Parathyroid adenoma (tissue), 2 donors: ENCODE measurements at regions not wholly inside any gene's neighbourhood (a gene's known extent, or its start where the extent isn't known, plus 50 kb on each side); places are given as distances from the start of the nearest gene placed in this dataset.

Experiments used
- H2AFZ ChIP-seq: fragments of 300-600 bp; sonication (generic); one replicate; pipeline ENCODE4 v1.7.0; 2017; ENCODE audit warnings: antibody characterized with exemption, mild to moderate bottlenecking
- H3K27ac ChIP-seq: fragments of 300-600 bp; sonication (generic); one replicate; pipeline ENCODE4 v1.7.0; 2017
- H3K27me3 ChIP-seq: fragments of 300-600 bp; sonication (generic); one replicate; pipeline ENCODE4 v1.7.0; 2017; ENCODE audit warnings: low read length; ENCODE audit not compliant: control insufficient read depth, insufficient read depth
- H3K36me3 ChIP-seq: fragments of 300-600 bp; sonication (generic); one replicate; pipeline ENCODE4 v1.7.0; 2017; ENCODE audit warnings: low read length; ENCODE audit not compliant: control insufficient read depth, insufficient read depth
- H3K4me1 ChIP-seq: fragments of 300-600 bp; sonication (generic); one replicate; pipeline ENCODE4 v1.7.0; 2017; ENCODE audit warnings: control low read depth
- H3K4me2 ChIP-seq: fragments of 300-600 bp; sonication (generic); one replicate; pipeline ENCODE4 v1.7.0; 2017; ENCODE audit warnings: low read length
- H3K4me3 ChIP-seq: fragments of 300-600 bp; sonication (generic); one replicate; pipeline ENCODE4 v1.7.0; 2017; ENCODE audit warnings: low read depth, low read length
- H3K79me2 ChIP-seq: fragments of 300-600 bp; sonication (generic); one replicate; pipeline ENCODE4 v1.7.0; 2017; ENCODE audit warnings: control low read depth
- H3K9ac ChIP-seq: fragments of 300-600 bp; sonication (generic); one replicate; pipeline ENCODE4 v1.7.0; 2017; ENCODE audit warnings: mild to moderate bottlenecking
- H3K9me3 ChIP-seq: fragments of 300-600 bp; sonication (generic); one replicate; pipeline ENCODE4 v1.7.0; 2017; ENCODE audit warnings: low read length; ENCODE audit not compliant: control insufficient read depth
- CTCF ChIP-seq: fragments of 300-600 bp; sonication (generic); IDR thresholded peaks from one replicate; pipeline ENCODE4 v1.7.0; 2017; ENCODE audit warnings: antibody characterized with exemption, mild to moderate bottlenecking
- donor health status: primary hyperparathyroidism.

GRCh38 chr7:93737953-93738352, 152.6 kb downstream of the TFPI2 start:
- no peak overlapping the region for H3K4me3 ChIP-seq
- no peak overlapping the region for H3K4me2 ChIP-seq
- H2AFZ ChIP-seq = no peak overlapping the region
- no peaks in the 10 kb centered on the region for H3K4me1 ChIP-seq
- H3K27me3 ChIP-seq = no peaks in the 10 kb centered on the region
- H3K27ac ChIP-seq = no peak overlapping the region
- no peaks in the 10 kb centered on the region for H3K9me3 ChIP-seq
- no peaks in the 10 kb centered on the region for H3K36me3 ChIP-seq
- no peaks in the 10 kb centered on the region for H3K79me2 ChIP-seq
- H3K9ac ChIP-seq = no peak overlapping the region
- no peak for TF ChIP-seq CTCF

DNA sequence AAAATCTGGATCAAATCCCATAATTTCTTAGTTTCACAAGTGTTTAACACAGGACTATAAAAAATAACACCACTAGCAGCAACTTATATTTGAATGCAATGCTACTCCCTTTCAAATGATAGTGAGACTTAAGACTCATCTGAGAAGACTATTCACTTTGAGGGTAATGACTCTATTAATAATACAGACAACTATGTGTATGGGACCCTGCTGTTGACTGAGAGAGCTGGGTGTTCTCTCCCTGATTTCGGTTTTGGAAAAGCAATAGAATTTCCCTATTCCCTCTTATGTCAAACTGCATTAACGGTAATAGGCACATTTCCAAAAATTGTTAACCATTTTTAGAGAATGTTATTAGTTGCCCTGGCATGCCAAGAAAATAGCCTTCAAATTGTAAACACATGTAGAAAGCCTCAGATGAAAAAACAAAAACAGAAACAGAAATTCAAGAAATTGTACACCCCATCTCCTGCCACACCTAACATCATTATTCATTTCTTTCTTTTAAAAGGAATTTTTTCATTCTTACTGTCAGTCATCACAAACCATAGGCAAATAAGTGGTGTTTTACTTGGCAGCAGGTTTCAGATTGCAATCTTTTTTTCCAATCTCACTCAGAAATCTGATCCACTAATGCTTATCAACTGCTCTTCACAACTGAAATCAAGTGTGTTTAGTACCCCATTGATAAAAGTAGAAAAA, 153.7 kb downstream of the TFPI2 start:
- no peak overlapping the region for H3K4me2 ChIP-seq
- no peaks in the 10 kb centered on the region for H3K27me3 ChIP-seq
- no peak overlapping the region for H2AFZ ChIP-seq
- H3K27ac ChIP-seq = no peak overlapping the region
- no peaks in the 10 kb centered on the region for H3K9me3 ChIP-seq
- H3K36me3 ChIP-seq = no peaks in the 10 kb centered on the region
- H3K4me1 ChIP-seq = no peaks in the 10 kb centered on the region
- no peak overlapping the region for H3K9ac ChIP-seq
- TF ChIP-seq CTCF = no peak
- no peaks in the 10 kb centered on the region for H3K79me2 ChIP-seq
- H3K4me3 ChIP-seq = no peak overlapping the region

GRCh38 chr7:93728292-93728691, 153.8 kb upstream of the CALCR start:
- no peaks in the 10 kb centered on the region for H3K27me3 ChIP-seq
- no peaks in the 10 kb centered on the region for H3K79me2 ChIP-seq
- no peaks in the 10 kb centered on the region for H3K4me1 ChIP-seq
- no peak for TF ChIP-seq CTCF
- no peak overlapping the region for H2AFZ ChIP-seq
- no peak overlapping the region for H3K4me2 ChIP-seq
- H3K36me3 ChIP-seq = no peaks in the 10 kb centered on the region
- H3K27ac ChIP-seq = no peak overlapping the region
- no peak overlapping the region for H3K9ac ChIP-seq
- H3K9me3 ChIP-seq = no peaks in the 10 kb centered on the region
- H3K4me3 ChIP-seq = no peak overlapping the region

- H3K27me3 ChIP-seq = no peaks in the 10 kb centered on the region
- no peaks in the 10 kb centered on the region for H3K36me3 ChIP-seq
- no peaks in the 10 kb centered on the region for H3K79me2 ChIP-seq
- H3K4me1 ChIP-seq = no peaks in the 10 kb centered on the region
- H3K4me2 ChIP-seq = no peak overlapping the region
- no peak overlapping the region for H3K4me3 ChIP-seq
- TF ChIP-seq CTCF = no peak
- no peaks in the 10 kb centered on the region for H3K9me3 ChIP-seq
- no peak overlapping the region for H3K9ac ChIP-seq
- H3K27ac ChIP-seq = no peak overlapping the region
- H2AFZ ChIP-seq = no peak overlapping the region
These were observed 151.4 kb upstream of the CALCR start for GRCh38 chr7:93725954-93726353.
